HepG2 (cell line): ENCODE measurements at regions not wholly inside any gene's neighbourhood (a gene's known extent, or its start where the extent isn't known, plus 50 kb on each side); places are given as distances from the start of the nearest gene placed in this dataset.

Source experiments
- ATAC-seq: fragments of 200-7000 bp; cut with Tn5 transposase; 3 replicates; pipeline ENCODE4 v1.9.1; 2020; ENCODE audit warnings: mild to moderate bottlenecking, moderate library complexity
- BruUV-seq: library from RNA; stranded (reverse); fragments of 400-500 nt; replicated peaks from 2 replicates; lab custom pipeline; 2021; lab: Mats Ljungman, UMichigan
- CTCF ChIA-PET: fragments of 300-600 bp; formaldehyde crosslinking; extraction: SDS; loops from one replicate; lab custom pipeline; 2021; ENCODE audit warnings: low total read pairs, inconsistent platforms, low intra/inter-chr PET ratio; lab: Yijun Ruan, JAX
- POLR2A ChIA-PET: fragments of 350-600 bp; sonication (Branson Sonifier 250); formaldehyde crosslinking; loops from one replicate; lab custom pipeline; 2020; ENCODE audit warnings: antibody characterized with exemption, inconsistent platforms; lab: Yijun Ruan, JAX
- DNase-seq: peaks from one replicate; pipeline ENCODE4 v3.0.0-alpha.2; 2015; ENCODE audit warnings: low spot score
- FAIRE-seq: peaks from 3 replicates; lab custom pipeline; 2011; peaks lifted over from hg19 to GRCh38; lab: Jason Lieb, UNC
- H2AFZ ChIP-seq: one replicate; pipeline ENCODE4 v1.6.1; 2011; ENCODE audit warnings: low read length, inconsistent platforms
- H3K27ac ChIP-seq: fragments of 300-600 bp; 3 replicates; pipeline ENCODE4 v1.8.0; 2011; ENCODE audit warnings: mixed run types, mild to moderate bottlenecking, mixed read lengths, low read length, inconsistent platforms; ENCODE audit not compliant: insufficient read depth; ENCODE audit errors: extremely low read length
- H3K27me3 ChIP-seq, 2 experiments: fragments of 200-600 bp in 1 of 2; 2 replicates in 1 of 2; 3 replicates in 1 of 2; pipeline versions ENCODE4 v1.6.0 to v1.8.0; 2011; ENCODE audit warnings: low read length in 2 of 2, mild to moderate bottlenecking in 2 of 2, moderate library complexity in 2 of 2, inconsistent platforms in 1 of 2; ENCODE audit not compliant: insufficient read depth in 2 of 2, control insufficient read depth in 1 of 2
- H3K36me3 ChIP-seq, 2 experiments: fragments of 200-600 bp in 1 of 2; replicated peaks in 1 of 2; 2 replicates in 1 of 2; 3 replicates in 1 of 2; pipeline versions ENCODE4 v1.5.1 to v1.8.0; 2011; ENCODE audit warnings: low read length in 2 of 2, inconsistent platforms in 1 of 2; ENCODE audit not compliant: insufficient read depth in 2 of 2, control insufficient read depth in 1 of 2
- H3K4me1 ChIP-seq: 2 replicates; pipeline ENCODE4 v1.5.1; 2012; ENCODE audit warnings: low read length, inconsistent platforms; ENCODE audit not compliant: insufficient read depth
- H3K4me2 ChIP-seq: 2 replicates; pipeline ENCODE4 v1.6.0; 2011; ENCODE audit warnings: low read depth, low read length, inconsistent platforms
- H3K4me3 ChIP-seq, 3 experiments: fragments of 200-600 bp in 1 of 3; sonication (generic), shearing (Covaris generic) in 1 of 3; replicated peaks in 1 of 3; 2 replicates each; pipeline ENCODE4 v1.5.1; 2011 to 2016; ENCODE audit warnings: low read length in 3 of 3, inconsistent platforms in 2 of 3, low read depth in 2 of 3, mild to moderate bottlenecking in 2 of 3, control low read depth in 1 of 3, mixed read lengths in 1 of 3; ENCODE audit not compliant: insufficient read depth in 1 of 3
- H3K79me2 ChIP-seq: one replicate; pipeline ENCODE4 v1.6.1; 2011; ENCODE audit warnings: low read length, inconsistent platforms; ENCODE audit not compliant: insufficient read depth
- H3K9ac ChIP-seq: 2 replicates; pipeline ENCODE4 v1.6.0; 2011; ENCODE audit warnings: mild to moderate bottlenecking, low read depth, low read length, inconsistent platforms; ENCODE audit not compliant: insufficient read depth
- H3K9me3 ChIP-seq: 2 replicates; pipeline ENCODE4 v1.5.1; 2012; ENCODE audit warnings: mild to moderate bottlenecking, low read length
- H4K20me1 ChIP-seq: 2 replicates; pipeline ENCODE4 v1.6.0; 2011; ENCODE audit warnings: inconsistent platforms, mild to moderate bottlenecking, low read length, moderate library complexity; ENCODE audit not compliant: insufficient read depth
- CEBPB ChIP-seq: IDR thresholded peaks from 2 replicates; pipeline ENCODE4 v1.6.1; 2011; ENCODE audit warnings: low read depth, low read length, improper control_type of control experiment, borderline replicate concordance
- STAG1 ChIP-seq: sonication (generic); formaldehyde crosslinking; IDR thresholded peaks from 2 replicates; pipeline ENCODE4 v1.4.0; 2020; ENCODE audit warnings: missing genetic modification reagents
- XRCC5 ChIP-seq: fragments of 200-400 bp; formaldehyde crosslinking; optimal IDR thresholded peaks from 2 replicates; pipeline ENCODE3; 2017; ENCODE audit warnings: mild to moderate bottlenecking, low read length
- ZBTB7A ChIP-seq: sonication (generic); formaldehyde crosslinking; IDR thresholded peaks from 2 replicates; pipeline ENCODE4 v1.8.0; 2022; ENCODE audit warnings: mild to moderate bottlenecking, missing genetic modification reagents
- ZNF3 ChIP-seq: IDR thresholded peaks from 2 replicates; pipeline ENCODE4 v1.7.0; 2017; ENCODE audit warnings: inconsistent platforms
- ZNF556 ChIP-seq: sonication (generic); formaldehyde crosslinking; IDR thresholded peaks from 2 replicates; pipeline ENCODE4 v1.4.0; 2020; ENCODE audit warnings: mild to moderate bottlenecking, missing genetic modification reagents, borderline replicate concordance
- ZNF577 ChIP-seq: sonication (generic); formaldehyde crosslinking; IDR thresholded peaks from 2 replicates; pipeline ENCODE4 v1.4.0; 2020; ENCODE audit warnings: mild to moderate bottlenecking, low read depth, missing genetic modification reagents, borderline replicate concordance
- whole genome bisulfite sequencing: methylation state at CpG from one replicate; pipeline ENCODE4 v1.1.6; 2017; ENCODE audit warnings: low lambda C conversion rate; 5-methylcytosine and 5-hydroxymethylcytosine counted together
- in situ Hi-C: cut with HindIII; loops from 2 replicates; pipeline ENCODE4 v1.10.0; 2017; ENCODE audit warnings: low pct_unique_long_range_greater_than_20kb; ENCODE audit not compliant: extremely low pct_ligation_motif_present
- intact Hi-C: fragments of 100-400 bp; cut with micrococcal nuclease; formaldehyde crosslinking; loops from one replicate; pipeline ENCODE4 v1.10.0; 2022; ENCODE audit not compliant: unreplicated experiment
- TF ChIP-seq, protein P1 (sequence below): sonication (generic); formaldehyde crosslinking; IDR thresholded peaks from 2 replicates; pipeline ENCODE4 v1.5.0; 2020; ENCODE audit warnings: missing genetic modification reagents
- TF ChIP-seq, protein P2 (sequence below): sonication (generic); formaldehyde crosslinking; IDR thresholded peaks from 2 replicates; pipeline ENCODE4 v1.4.0; 2020; ENCODE audit warnings: missing genetic modification reagents

DNA sequence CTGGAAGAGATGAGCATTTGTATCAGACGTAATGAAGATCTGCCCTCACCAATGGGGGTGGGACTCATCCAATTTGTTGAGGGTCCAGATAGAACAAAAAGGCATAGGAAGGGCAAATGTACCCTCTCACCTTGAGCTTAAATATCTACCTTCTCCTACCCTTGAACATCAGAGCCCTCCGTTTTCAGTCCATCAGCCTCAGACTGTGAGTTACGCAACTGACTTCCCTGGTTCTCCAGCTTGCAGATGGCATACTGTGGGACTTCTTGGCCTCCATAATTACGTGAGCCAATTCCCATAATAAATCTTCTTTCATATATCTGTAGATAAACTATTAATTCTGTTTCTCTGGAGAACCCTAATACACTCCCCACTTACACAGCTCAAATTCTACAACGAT lies 56.5 kb upstream of the GUCY1A1 start:
- no peak overlapping the region for H3K4me3 ChIP-seq
- no peak overlapping the region for H3K27ac ChIP-seq
- TF ChIP-seq ZBTB7A (CRISPR knock-in tag): no peak
- TF ChIP-seq ZNF3 (CRISPR knock-in tag): no peak
- TF ChIP-seq, protein P1, sequence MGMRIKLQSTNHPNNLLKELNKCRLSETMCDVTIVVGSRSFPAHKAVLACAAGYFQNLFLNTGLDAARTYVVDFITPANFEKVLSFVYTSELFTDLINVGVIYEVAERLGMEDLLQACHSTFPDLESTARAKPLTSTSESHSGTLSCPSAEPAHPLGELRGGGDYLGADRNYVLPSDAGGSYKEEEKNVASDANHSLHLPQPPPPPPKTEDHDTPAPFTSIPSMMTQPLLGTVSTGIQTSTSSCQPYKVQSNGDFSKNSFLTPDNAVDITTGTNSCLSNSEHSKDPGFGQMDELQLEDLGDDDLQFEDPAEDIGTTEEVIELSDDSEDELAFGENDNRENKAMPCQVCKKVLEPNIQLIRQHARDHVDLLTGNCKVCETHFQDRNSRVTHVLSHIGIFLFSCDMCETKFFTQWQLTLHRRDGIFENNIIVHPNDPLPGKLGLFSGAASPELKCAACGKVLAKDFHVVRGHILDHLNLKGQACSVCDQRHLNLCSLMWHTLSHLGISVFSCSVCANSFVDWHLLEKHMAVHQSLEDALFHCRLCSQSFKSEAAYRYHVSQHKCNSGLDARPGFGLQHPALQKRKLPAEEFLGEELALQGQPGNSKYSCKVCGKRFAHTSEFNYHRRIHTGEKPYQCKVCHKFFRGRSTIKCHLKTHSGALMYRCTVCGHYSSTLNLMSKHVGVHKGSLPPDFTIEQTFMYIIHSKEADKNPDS (CRISPR knock-in tag): no peak
- no peak for TF ChIP-seq STAG1 (CRISPR knock-in tag)
- no peak for TF ChIP-seq ZNF556 (CRISPR knock-in tag)
- TF ChIP-seq, protein P2, sequence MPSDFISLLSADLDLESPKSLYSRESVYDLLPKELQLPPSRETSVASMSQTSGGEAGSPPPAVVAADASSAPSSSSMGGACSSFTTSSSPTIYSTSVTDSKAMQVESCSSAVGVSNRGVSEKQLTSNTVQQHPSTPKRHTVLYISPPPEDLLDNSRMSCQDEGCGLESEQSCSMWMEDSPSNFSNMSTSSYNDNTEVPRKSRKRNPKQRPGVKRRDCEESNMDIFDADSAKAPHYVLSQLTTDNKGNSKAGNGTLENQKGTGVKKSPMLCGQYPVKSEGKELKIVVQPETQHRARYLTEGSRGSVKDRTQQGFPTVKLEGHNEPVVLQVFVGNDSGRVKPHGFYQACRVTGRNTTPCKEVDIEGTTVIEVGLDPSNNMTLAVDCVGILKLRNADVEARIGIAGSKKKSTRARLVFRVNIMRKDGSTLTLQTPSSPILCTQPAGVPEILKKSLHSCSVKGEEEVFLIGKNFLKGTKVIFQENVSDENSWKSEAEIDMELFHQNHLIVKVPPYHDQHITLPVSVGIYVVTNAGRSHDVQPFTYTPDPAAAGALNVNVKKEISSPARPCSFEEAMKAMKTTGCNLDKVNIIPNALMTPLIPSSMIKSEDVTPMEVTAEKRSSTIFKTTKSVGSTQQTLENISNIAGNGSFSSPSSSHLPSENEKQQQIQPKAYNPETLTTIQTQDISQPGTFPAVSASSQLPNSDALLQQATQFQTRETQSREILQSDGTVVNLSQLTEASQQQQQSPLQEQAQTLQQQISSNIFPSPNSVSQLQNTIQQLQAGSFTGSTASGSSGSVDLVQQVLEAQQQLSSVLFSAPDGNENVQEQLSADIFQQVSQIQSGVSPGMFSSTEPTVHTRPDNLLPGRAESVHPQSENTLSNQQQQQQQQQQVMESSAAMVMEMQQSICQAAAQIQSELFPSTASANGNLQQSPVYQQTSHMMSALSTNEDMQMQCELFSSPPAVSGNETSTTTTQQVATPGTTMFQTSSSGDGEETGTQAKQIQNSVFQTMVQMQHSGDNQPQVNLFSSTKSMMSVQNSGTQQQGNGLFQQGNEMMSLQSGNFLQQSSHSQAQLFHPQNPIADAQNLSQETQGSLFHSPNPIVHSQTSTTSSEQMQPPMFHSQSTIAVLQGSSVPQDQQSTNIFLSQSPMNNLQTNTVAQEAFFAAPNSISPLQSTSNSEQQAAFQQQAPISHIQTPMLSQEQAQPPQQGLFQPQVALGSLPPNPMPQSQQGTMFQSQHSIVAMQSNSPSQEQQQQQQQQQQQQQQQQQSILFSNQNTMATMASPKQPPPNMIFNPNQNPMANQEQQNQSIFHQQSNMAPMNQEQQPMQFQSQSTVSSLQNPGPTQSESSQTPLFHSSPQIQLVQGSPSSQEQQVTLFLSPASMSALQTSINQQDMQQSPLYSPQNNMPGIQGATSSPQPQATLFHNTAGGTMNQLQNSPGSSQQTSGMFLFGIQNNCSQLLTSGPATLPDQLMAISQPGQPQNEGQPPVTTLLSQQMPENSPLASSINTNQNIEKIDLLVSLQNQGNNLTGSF: no peak
- TF ChIP-seq ZNF577 (CRISPR knock-in tag): no peak
- TF ChIP-seq CEBPB: peak; percentile 51
- TF ChIP-seq XRCC5: no peak
- H3K79me2 ChIP-seq: no peaks in the 10 kb centered on the region
- no peak overlapping the region for H3K4me2 ChIP-seq
- H3K9ac ChIP-seq: no peak overlapping the region
- H4K20me1 ChIP-seq: no peaks in the 10 kb centered on the region
- CTCF ChIA-PET: no interaction called here
- H3K27me3 ChIP-seq: no peaks in the 10 kb centered on the region
- ATAC-seq (no peak), FAIRE-seq (no peak), DNase-seq (no peak)
- no peaks in the 10 kb centered on the region for H3K4me1 ChIP-seq
- in situ Hi-C loops (no loop called here), intact Hi-C loops (no loop called here)
- no TSS peak for BruUV-seq
- H2AFZ ChIP-seq: no peak overlapping the region
- POLR2A ChIA-PET: no interaction called here
- H3K9me3 ChIP-seq: no peaks in the 10 kb centered on the region
- 35% methylated on average over 5 of the region's 5 CpGs for WGBS
- no peaks in the 10 kb centered on the region for H3K36me3 ChIP-seq
